ENCODE measurements at regions not wholly inside any gene's neighbourhood (a gene's known extent, or its start where the extent isn't known, plus 50 kb on each side); places are given as distances from the start of the nearest gene placed in this dataset.

DNA sequence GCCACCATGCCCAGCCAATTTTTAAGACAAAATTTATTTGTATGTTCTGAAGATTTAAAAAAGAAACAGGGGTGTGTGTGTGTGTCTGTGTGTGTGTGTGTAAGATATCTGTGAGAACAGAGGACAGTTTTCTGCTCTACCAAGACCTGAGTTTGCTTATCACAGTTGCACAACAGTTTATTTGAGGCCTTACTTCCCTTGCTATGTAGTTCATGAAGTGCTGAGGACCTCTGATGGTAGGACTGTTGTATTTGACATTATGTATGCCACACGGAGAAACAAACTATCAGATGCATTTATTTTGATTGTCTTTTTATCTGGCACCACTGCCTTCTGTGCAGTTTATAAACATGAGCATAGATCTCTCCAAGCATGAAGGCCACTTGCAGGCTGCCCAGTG is 355.2 kb downstream of the PBX1 start:
- TF ChIP-seq EZH2 (IDR thresholded peaks at IDR 0.05; ENCODE audit: low read length) = no peak
- TF ChIP-seq, protein P1, sequence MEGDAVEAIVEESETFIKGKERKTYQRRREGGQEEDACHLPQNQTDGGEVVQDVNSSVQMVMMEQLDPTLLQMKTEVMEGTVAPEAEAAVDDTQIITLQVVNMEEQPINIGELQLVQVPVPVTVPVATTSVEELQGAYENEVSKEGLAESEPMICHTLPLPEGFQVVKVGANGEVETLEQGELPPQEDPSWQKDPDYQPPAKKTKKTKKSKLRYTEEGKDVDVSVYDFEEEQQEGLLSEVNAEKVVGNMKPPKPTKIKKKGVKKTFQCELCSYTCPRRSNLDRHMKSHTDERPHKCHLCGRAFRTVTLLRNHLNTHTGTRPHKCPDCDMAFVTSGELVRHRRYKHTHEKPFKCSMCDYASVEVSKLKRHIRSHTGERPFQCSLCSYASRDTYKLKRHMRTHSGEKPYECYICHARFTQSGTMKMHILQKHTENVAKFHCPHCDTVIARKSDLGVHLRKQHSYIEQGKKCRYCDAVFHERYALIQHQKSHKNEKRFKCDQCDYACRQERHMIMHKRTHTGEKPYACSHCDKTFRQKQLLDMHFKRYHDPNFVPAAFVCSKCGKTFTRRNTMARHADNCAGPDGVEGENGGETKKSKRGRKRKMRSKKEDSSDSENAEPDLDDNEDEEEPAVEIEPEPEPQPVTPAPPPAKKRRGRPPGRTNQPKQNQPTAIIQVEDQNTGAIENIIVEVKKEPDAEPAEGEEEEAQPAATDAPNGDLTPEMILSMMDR (optimal IDR thresholded peaks at IDR 0.05 in 1 of 3, IDR thresholded peaks at IDR 0.05 in 1 of 3, conservative IDR thresholded peaks at IDR 0.05 in 1 of 3; ENCODE audit: extremely low read depth in 1 of 3, insufficient read depth in 2 of 3, low read length in 3 of 3) = no peak
- DNase-seq (ENCODE audit: low read depth, low spot score) (no peak), FAIRE-seq (no peak)
- Histone ChIP-seq H4K20me1 (ENCODE audit: control insufficient read depth, extremely low read depth, insufficient read depth, low read length) (no peaks in the 10 kb centered on the region), H3K9ac (ENCODE audit: control insufficient read depth, extremely low read depth, insufficient read depth, low read length) (no peak overlapping the region), H3K27ac (ENCODE audit: control insufficient read depth, insufficient read depth, low read length) (no peak overlapping the region), H3K9me1 (ENCODE audit: control insufficient read depth, extremely low read depth, insufficient read depth, low read length) (no peaks in the 10 kb centered on the region), H3K4me3 (ENCODE audit: control insufficient read depth in 2 of 3, extremely low read depth in 1 of 3, insufficient read depth in 2 of 3, low read depth in 1 of 3, low read length in 3 of 3) (no peak overlapping the region), H3K9me3 (ENCODE audit: control insufficient read depth, low read depth, low read length) (no peaks in the 10 kb centered on the region), H3K27me3 (ENCODE audit: control insufficient read depth, extremely low read depth, insufficient read depth, low read length) (no peaks in the 10 kb centered on the region), H2AFZ (ENCODE audit: control insufficient read depth, low read length) (no peak overlapping the region), H3K4me2 (ENCODE audit: control insufficient read depth, extremely low read depth, insufficient read depth, low read depth, low read length) (no peak overlapping the region), H3K36me3 (ENCODE audit: control insufficient read depth in 2 of 2, extremely low read depth in 1 of 2, insufficient read depth in 2 of 2, low read length in 2 of 2) (no peaks in the 10 kb centered on the region), H3K79me2 (ENCODE audit: control insufficient read depth, insufficient read depth, low read length) (no peaks in the 10 kb centered on the region), H3K4me1 (ENCODE audit: control insufficient read depth, extremely low read depth, insufficient read depth, low read length) (no peaks in the 10 kb centered on the region)
- dilution Hi-C loops (cut with MboI; ENCODE audit: extremely low pct_ligation_motif_present, low sequenced_read_pairs) = no loop called here

DNA sequence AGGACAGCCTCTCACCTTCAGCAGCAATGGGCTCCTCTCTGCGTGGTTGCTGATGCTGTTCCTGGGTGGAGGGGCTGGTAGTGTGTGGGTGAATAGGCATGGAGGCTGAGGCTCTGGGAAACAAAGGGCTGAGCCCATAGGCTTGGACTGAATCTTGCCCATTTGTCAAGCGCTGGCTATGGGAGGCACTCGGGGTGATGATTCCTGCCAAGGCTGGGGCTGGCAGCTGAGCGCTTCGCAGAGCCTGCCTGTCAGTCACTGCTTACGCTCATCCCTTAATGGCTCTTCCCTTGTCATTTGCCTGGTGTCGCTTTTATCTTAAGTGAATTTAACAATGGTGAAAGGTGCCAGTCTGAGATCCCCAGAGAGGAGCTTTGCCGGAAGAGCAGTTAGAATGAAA is 353.3 kb downstream of the PBX1 start:
- TF ChIP-seq, protein P1 (optimal IDR thresholded peaks at IDR 0.05 in 1 of 3, IDR thresholded peaks at IDR 0.05 in 1 of 3, conservative IDR thresholded peaks at IDR 0.05 in 1 of 3; ENCODE audit: extremely low read depth in 1 of 3, insufficient read depth in 2 of 3, low read length in 3 of 3) = no peak
- dilution Hi-C loops (cut with MboI; ENCODE audit: extremely low pct_ligation_motif_present, low sequenced_read_pairs) = no loop called here
- FAIRE-seq (no peak), DNase-seq (ENCODE audit: low read depth, low spot score) (no peak)
- H3K4me2 ChIP-seq (ENCODE audit: control insufficient read depth, extremely low read depth, insufficient read depth, low read depth, low read length) = no peak overlapping the region
- H3K79me2 ChIP-seq (ENCODE audit: control insufficient read depth, insufficient read depth, low read length) = no peaks in the 10 kb centered on the region
- no peaks in the 10 kb centered on the region for H3K9me3 ChIP-seq (ENCODE audit: control insufficient read depth, low read depth, low read length)
- H3K4me1 ChIP-seq (ENCODE audit: control insufficient read depth, extremely low read depth, insufficient read depth, low read length) = no peaks in the 10 kb centered on the region
- no peak overlapping the region for H3K4me3 ChIP-seq (ENCODE audit: control insufficient read depth in 2 of 3, extremely low read depth in 1 of 3, insufficient read depth in 2 of 3, low read depth in 1 of 3, low read length in 3 of 3)
- no peaks in the 10 kb centered on the region for H3K27me3 ChIP-seq (ENCODE audit: control insufficient read depth, extremely low read depth, insufficient read depth, low read length)
- H3K9me1 ChIP-seq (ENCODE audit: control insufficient read depth, extremely low read depth, insufficient read depth, low read length) = no peaks in the 10 kb centered on the region
- no peaks in the 10 kb centered on the region for H4K20me1 ChIP-seq (ENCODE audit: control insufficient read depth, extremely low read depth, insufficient read depth, low read length)
- H2AFZ ChIP-seq (ENCODE audit: control insufficient read depth, low read length) = no peak overlapping the region
- H3K36me3 ChIP-seq (ENCODE audit: control insufficient read depth in 2 of 2, extremely low read depth in 1 of 2, insufficient read depth in 2 of 2, low read length in 2 of 2) = no peaks in the 10 kb centered on the region
- H3K27ac ChIP-seq (ENCODE audit: control insufficient read depth, insufficient read depth, low read length) = no peak overlapping the region
- no peak overlapping the region for H3K9ac ChIP-seq (ENCODE audit: control insufficient read depth, extremely low read depth, insufficient read depth, low read length)

Data from keratinocyte (primary cell).